GM19395 (cell line): ENCODE measurements at regions not wholly inside any gene's neighbourhood (a gene's known extent, or its start where the extent isn't known, plus 50 kb on each side); places are given as distances from the start of the nearest gene placed in this dataset.

ENCODE experiments used
- ATAC-seq: cut with Tn5 transposase; IDR thresholded peaks from one replicate; pipeline ENCODE4 v1.9.1; 2021; ENCODE audit warnings: mild to moderate bottlenecking, moderate library complexity; ENCODE audit not compliant: unreplicated experiment

GRCh38 chr7:116310141-116310540 lies 99.8 kb downstream of the TES start:
- ATAC-seq, result no peak

- no peak for ATAC-seq
Measured at GRCh38 chr7:116311259-116311658, 100.9 kb downstream of the TES start.

GRCh38 chr7:116311816-116312471 lies 101.6 kb downstream of the TES start:
- no peak for ATAC-seq

- ATAC-seq, result no peak
Measured at GRCh38 chr7:116315293-116315692, 105.0 kb downstream of the TES start.

- peak; percentile 44 for ATAC-seq
Measured at GRCh38 chr7:116315803-116316202, 105.5 kb downstream of the TES start.

GRCh38 chr7:116316838-116317628 lies 106.7 kb downstream of the TES start:
- peak; percentile 95 for ATAC-seq

- no peak for ATAC-seq
Measured at GRCh38 chr7:116317907-116318306, 107.6 kb downstream of the TES start.

GRCh38 chr7:116322541-116322940 lies 112.2 kb downstream of the TES start:
- ATAC-seq, result no peak

GRCh38 chr7:116324582-116324981 lies 114.2 kb downstream of the TES start:
- no peak for ATAC-seq

GRCh38 chr7:116325517-116325916 lies 115.2 kb downstream of the TES start:
- ATAC-seq, result no peak

- no peak for ATAC-seq
Measured at GRCh38 chr7:116327135-116327534, 116.8 kb downstream of the TES start.

- ATAC-seq, result no peak
Measured at GRCh38 chr7:116327752-116328151, 117.4 kb downstream of the TES start.

- no peak for ATAC-seq
Measured at GRCh38 chr7:116328161-116328560, 117.8 kb downstream of the TES start.

GRCh38 chr7:116329686-116330503 lies 119.6 kb downstream of the TES start:
- no peak for ATAC-seq

GRCh38 chr7:116331020-116331419 lies 120.7 kb downstream of the TES start:
- no peak for ATAC-seq

- no peak for ATAC-seq
Measured at GRCh38 chr7:116332766-116333165, 122.4 kb downstream of the TES start.

GRCh38 chr7:116334555-116334954 lies 124.2 kb downstream of the TES start:
- ATAC-seq, result no peak

- no peak for ATAC-seq
Measured at GRCh38 chr7:116337018-116337417, 126.7 kb downstream of the TES start.

- ATAC-seq, result no peak
Measured at GRCh38 chr7:116337800-116338199, 127.5 kb downstream of the TES start.

- no peak for ATAC-seq
Measured at GRCh38 chr7:116339564-116339963, 129.2 kb downstream of the TES start.

GRCh38 chr7:116340201-116340847 lies 130.0 kb downstream of the TES start:
- no peak for ATAC-seq
